Right atrium auricular region (tissue), 2 donors: ENCODE measurements at regions not wholly inside any gene's neighbourhood (a gene's known extent, or its start where the extent isn't known, plus 50 kb on each side); places are given as distances from the start of the nearest gene placed in this dataset.

ENCODE experiments used
- DNase-seq: peaks from one replicate; pipeline ENCODE4 v3.0.0-alpha.2; 2019; ENCODE audit warnings: low spot score
- H3K27ac ChIP-seq, 2 donors: fragments of 200-600 bp; sonication (generic); 1 replicate in 1 of 2; 2 replicates in 1 of 2; pipeline ENCODE4 v1.5.1; 2016 to 2019
- H3K27me3 ChIP-seq, 2 donors: fragments of 200-600 bp; sonication (generic); one replicate each; pipeline versions ENCODE4 v1.5.1 to v1.6.0; 2017 to 2019
- H3K36me3 ChIP-seq: fragments of 200-600 bp; sonication (generic); one replicate; pipeline ENCODE4 v1.5.1; 2016
- H3K4me1 ChIP-seq, 2 donors: fragments of 200-600 bp; sonication (generic); one replicate each; pipeline versions ENCODE4 v1.5.1 to v1.6.0; 2017 to 2019
- H3K4me3 ChIP-seq, 2 donors: fragments of 200-600 bp; sonication (generic); 1 replicate in 1 of 2; 2 replicates in 1 of 2; pipeline ENCODE4 v1.5.1; 2017 to 2019; ENCODE audit warnings: mild to moderate bottlenecking in 1 of 2, moderate library complexity in 1 of 2
- H3K9me3 ChIP-seq, 2 donors: fragments of 200-600 bp; sonication (generic); one replicate each; pipeline ENCODE4 v1.5.1; 2019
- CTCF ChIP-seq, 2 donors: fragments of 200-600 bp; sonication (generic); IDR thresholded peaks; one replicate each; pipeline ENCODE4 v1.5.1; 2019; ENCODE audit warnings: antibody characterized with exemption in 2 of 2

- Histone ChIP-seq H3K4me3 (no peak overlapping the region), H3K27me3 (no peaks in the 10 kb centered on the region), H3K9me3 (no peaks in the 10 kb centered on the region), H3K4me1 (no peaks in the 10 kb centered on the region), H3K27ac (no peak overlapping the region), H3K36me3 (no peaks in the 10 kb centered on the region)
- TF ChIP-seq CTCF (IDR thresholded peaks at IDR 0.05) = no peak
- DNase-seq = no peak
Observed at GRCh38 chr11:30719371-30719770, 133.2 kb upstream of the MPPED2 start.

GRCh38 chr11:30717641-30718040, 131.5 kb upstream of the MPPED2 start:
- Histone ChIP-seq H3K4me1 (no peaks in the 10 kb centered on the region), H3K27me3 (no peaks in the 10 kb centered on the region), H3K4me3 (no peak overlapping the region), H3K36me3 (no peaks in the 10 kb centered on the region), H3K9me3 (no peaks in the 10 kb centered on the region), H3K27ac (no peak overlapping the region)
- DNase-seq = no peak
- no peak for TF ChIP-seq CTCF (IDR thresholded peaks at IDR 0.05)

GRCh38 chr11:30717009-30717408, 130.9 kb upstream of the MPPED2 start:
- H3K36me3 ChIP-seq = no peaks in the 10 kb centered on the region
- H3K9me3 ChIP-seq = no peaks in the 10 kb centered on the region
- no peak overlapping the region for H3K27ac ChIP-seq
- TF ChIP-seq CTCF (IDR thresholded peaks at IDR 0.05) = no peak
- DNase-seq = no peak
- no peak overlapping the region for H3K4me3 ChIP-seq
- H3K27me3 ChIP-seq = no peaks in the 10 kb centered on the region
- H3K4me1 ChIP-seq = no peaks in the 10 kb centered on the region

GRCh38 chr11:30712749-30713148, 126.6 kb upstream of the MPPED2 start:
- no peak for TF ChIP-seq CTCF (IDR thresholded peaks at IDR 0.05)
- no peaks in the 10 kb centered on the region for H3K27me3 ChIP-seq
- H3K4me1 ChIP-seq = no peaks in the 10 kb centered on the region
- H3K9me3 ChIP-seq = no peaks in the 10 kb centered on the region
- H3K4me3 ChIP-seq = no peak overlapping the region
- no peaks in the 10 kb centered on the region for H3K36me3 ChIP-seq
- DNase-seq = no peak
- no peak overlapping the region for H3K27ac ChIP-seq

- H3K4me1 ChIP-seq = no peaks in the 10 kb centered on the region
- no peak for DNase-seq
- no peaks in the 10 kb centered on the region for H3K9me3 ChIP-seq
- no peaks in the 10 kb centered on the region for H3K36me3 ChIP-seq
- no peak overlapping the region for H3K27ac ChIP-seq
- no peak for TF ChIP-seq CTCF (IDR thresholded peaks at IDR 0.05)
- H3K27me3 ChIP-seq = no peaks in the 10 kb centered on the region
- no peak overlapping the region for H3K4me3 ChIP-seq
Observed at GRCh38 chr11:30710221-30710620, 124.1 kb upstream of the MPPED2 start.

- Histone ChIP-seq H3K27me3 (no peaks in the 10 kb centered on the region), H3K9me3 (no peaks in the 10 kb centered on the region), H3K4me3 (no peak overlapping the region), H3K27ac (no peak overlapping the region), H3K4me1 (no peaks in the 10 kb centered on the region), H3K36me3 (no peaks in the 10 kb centered on the region)
- no peak for DNase-seq
- TF ChIP-seq CTCF (IDR thresholded peaks at IDR 0.05) = no peak
Observed at GRCh38 chr11:30707110-30707509, 121.0 kb upstream of the MPPED2 start.
